GM10266 (cell line): ENCODE measurements at regions not wholly inside any gene's neighbourhood (a gene's known extent, or its start where the extent isn't known, plus 50 kb on each side); places are given as distances from the start of the nearest gene placed in this dataset.

Experiments used
- DNase-seq: peaks from one replicate; pipeline ENCODE4 v3.0.0; 2012; ENCODE audit errors: extremely low spot score
- TF ChIP-seq, protein P1 (sequence below): IDR thresholded peaks from 2 replicates; pipeline ENCODE4 v1.5.1; 2012; ENCODE audit warnings: mild to moderate bottlenecking, low read depth; ENCODE audit not compliant: control insufficient read depth, insufficient read depth; ENCODE audit errors: missing control alignments

DNA sequence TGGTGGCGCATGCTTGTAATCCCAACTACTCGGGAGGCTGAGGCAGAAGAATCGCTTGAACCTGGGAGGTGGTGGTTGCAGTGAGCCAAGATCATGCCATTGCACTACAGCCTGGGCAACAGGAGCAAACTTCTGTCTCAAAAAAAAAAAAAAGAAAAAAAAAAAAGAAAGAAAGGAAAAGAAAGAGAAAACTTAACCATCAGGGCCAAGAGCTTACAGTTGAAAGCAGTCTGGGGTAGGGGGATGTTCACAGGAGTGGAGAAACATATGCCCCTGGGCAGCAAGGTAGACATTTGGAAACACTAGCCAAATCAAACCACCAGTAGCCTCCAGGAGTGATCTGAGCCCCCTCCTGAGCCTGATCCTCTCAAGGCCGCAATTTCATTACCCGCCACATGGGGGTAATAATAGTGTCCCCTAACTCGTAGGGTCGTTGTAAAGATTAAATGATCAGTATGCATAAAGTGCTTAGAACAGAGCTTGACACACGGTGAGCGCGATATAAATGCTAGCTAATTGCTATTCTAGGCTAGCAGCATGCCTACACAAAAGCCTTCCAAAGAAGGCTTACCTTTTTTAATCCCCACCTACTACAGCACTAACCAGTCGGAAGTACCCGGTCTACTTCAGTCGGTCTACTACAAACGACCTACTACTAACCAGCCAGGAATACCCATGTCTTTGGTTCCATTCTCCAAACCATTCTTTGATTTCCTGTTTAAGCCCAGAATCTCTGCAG, 274.3 kb upstream of the NEBL start:
- no peak for DNase-seq
- TF ChIP-seq, protein P1, sequence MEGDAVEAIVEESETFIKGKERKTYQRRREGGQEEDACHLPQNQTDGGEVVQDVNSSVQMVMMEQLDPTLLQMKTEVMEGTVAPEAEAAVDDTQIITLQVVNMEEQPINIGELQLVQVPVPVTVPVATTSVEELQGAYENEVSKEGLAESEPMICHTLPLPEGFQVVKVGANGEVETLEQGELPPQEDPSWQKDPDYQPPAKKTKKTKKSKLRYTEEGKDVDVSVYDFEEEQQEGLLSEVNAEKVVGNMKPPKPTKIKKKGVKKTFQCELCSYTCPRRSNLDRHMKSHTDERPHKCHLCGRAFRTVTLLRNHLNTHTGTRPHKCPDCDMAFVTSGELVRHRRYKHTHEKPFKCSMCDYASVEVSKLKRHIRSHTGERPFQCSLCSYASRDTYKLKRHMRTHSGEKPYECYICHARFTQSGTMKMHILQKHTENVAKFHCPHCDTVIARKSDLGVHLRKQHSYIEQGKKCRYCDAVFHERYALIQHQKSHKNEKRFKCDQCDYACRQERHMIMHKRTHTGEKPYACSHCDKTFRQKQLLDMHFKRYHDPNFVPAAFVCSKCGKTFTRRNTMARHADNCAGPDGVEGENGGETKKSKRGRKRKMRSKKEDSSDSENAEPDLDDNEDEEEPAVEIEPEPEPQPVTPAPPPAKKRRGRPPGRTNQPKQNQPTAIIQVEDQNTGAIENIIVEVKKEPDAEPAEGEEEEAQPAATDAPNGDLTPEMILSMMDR = no peak

DNA sequence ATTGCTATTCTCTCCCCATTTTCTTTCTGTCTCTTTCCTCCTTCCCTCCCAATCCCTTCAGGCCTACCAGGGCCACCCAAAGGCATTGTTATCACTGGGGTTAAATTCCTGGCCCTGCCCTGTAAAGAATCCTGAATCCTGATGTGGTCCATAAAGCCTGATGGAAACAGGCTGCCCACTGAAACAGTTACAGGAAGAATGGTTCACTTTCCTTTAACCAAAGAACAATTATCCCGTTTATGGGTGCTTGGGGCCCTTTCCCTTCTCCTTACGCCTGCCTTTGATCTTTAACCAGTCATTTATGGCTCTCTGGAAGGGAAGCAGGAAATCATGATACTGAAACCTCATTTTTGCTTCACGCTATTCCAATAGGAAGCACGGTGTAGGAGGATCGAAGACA, 273.1 kb upstream of the NEBL start:
- TF ChIP-seq, protein P1 = no peak
- no peak for DNase-seq

DNA sequence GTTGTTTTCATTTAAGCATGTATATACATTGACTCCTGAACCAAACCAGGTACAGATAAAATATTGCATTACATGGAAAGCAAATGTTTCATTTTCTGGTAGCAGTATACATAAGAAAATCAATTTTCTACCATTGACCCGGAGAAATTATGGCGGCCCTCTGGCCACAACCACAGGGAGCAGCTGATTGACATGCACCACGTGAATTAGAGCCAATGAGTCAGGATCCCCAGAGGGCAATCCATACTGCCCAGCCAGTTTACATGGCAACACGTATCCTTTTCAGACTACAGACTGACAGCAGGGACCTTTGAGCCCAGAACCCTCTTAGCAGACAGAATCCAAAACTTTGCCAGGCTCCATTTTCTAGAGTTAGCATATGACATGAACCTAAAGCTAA, 272.2 kb upstream of the NEBL start:
- no peak for DNase-seq
- TF ChIP-seq, protein P1 = no peak

DNA sequence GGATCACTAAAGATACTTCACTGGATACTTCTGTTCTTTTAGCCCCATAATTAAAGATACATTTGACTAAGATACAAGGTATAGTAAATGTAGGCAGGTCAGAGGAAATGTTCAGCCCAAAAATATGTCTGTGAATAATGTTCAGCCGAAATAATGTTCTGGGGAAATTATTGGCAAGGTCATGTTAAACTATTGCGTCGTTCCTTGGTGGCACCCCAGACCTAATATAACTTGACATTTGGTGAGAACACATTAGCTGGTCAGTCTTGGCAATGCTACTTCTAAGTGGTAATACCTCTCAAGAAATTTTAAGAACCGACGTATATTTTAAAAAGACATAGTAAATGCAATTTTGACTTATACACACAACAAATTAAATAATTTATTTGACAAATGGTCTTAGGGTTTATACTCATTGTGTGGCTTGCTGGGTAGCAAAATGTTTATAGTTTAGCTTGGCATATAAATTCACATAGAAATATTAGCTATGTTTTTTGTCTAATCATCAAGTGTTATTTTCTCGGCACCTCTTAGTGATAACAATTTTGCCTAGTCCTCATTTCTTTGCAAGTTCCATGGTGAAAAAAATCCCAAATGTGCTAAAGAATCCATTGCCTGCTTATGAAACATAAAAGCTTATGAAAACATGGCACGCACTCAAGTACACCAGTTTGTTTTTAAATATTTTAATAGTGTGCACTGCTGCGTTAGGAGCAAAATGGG, 270.3 kb upstream of the NEBL start:
- DNase-seq = no peak

DNA sequence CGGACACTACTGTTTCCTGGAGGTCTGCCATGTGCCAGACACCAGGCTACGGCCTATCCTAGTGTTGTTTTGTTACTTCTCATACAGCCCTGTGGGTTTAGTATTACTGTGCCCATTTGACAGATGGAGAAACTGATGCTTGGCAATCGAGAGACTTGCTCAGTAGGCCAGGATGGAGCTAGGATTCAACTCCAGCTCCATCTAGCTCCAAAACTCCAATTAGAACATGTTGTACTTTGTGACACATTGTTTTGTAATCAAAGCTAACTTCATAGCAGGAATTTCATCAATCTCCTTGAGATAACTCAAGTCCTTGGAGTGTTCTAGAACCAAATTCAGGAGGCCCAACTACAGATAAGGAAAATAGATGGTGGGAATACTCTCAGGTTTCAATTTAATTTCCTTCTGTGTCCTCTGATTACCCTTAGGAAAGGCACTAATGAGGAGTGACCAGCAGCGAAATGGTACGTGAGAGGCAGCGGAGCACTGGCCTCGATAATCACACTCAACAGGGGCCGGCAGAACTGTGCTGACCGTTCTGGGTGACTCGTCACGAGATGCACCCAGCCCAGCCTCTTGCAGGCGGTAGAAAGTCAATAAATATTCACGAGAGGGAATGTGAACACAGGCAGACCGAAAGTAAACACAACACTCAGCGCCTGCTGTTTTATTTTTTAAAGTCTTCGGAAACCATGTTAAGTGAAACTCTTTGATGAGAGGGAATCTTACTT, 269.6 kb upstream of the NEBL start:
- TF ChIP-seq, protein P1 = no peak
- DNase-seq = no peak

More for the DNA sequence above, 270.3 kb upstream of the NEBL start:
- TF ChIP-seq, protein P1 = no peak

DNA sequence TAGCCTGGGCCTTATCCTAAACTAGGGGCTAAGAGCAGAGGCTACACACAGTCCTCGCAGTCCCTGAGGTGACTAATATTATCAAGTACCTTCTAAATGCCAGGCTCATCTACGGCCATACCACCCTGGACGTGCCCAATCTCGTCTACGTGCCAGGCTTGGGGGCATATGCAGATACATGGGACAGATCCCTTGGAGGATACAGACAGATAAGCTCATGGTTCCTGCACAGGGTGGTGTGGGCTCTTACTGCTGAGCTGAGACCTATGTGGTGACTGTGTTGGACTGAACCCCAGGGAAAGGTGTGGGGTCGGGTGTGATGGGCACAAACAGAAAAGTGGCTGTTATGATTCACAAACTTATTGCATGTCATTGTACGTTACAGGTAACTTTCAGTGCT, 268.4 kb upstream of the NEBL start:
- DNase-seq = no peak
- TF ChIP-seq, protein P1 = no peak

DNA sequence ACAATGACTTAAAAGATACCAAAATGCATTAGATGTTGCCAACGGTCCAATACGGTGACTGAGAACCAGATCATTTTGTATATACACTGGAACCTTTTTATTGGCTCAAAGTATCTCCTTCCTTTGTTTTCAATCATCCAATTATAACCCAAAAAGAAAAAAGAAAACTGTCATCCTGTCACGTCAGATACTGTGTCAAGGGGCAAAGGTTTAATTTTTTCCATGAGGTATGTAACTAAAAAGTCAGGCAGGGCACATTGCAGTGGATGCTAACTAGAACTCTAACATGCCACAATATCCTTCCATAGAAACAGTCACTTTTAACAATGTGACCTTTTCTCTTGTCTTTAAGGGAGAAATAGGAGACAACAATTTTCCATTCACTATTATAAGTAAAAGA, 267.6 kb upstream of the NEBL start:
- DNase-seq = no peak
- TF ChIP-seq, protein P1 = no peak
